NCI-H1694 treated with DMSO at 0.1 percent for 48 hours (cell line): ENCODE measurements at regions not wholly inside any gene's neighbourhood (a gene's known extent, or its start where the extent isn't known, plus 50 kb on each side); places are given as distances from the start of the nearest gene placed in this dataset.
A peak's percentile ranks its signal among the peaks of the same experiment; 100 is the strongest.
"Not testable (repeated sequence)": the region's sequence is repeated elsewhere in the genome, so short reads cannot be mapped to it uniquely, and the experiment has no call there.

Source experiments
- DNase-seq: peaks from one replicate; lab custom pipeline; 2025; lab: John Stamatoyannopoulos, UW

GRCh38 chr1:104028416-104029035 lies 278.8 kb downstream of the AMY1C start:
- DNase-seq, result no peak

- DNase-seq, result no peak
Measured at GRCh38 chr1:104029456-104029970, 279.8 kb downstream of the AMY1C start.

GRCh38 chr1:104056786-104057185 lies 307.1 kb downstream of the AMY1C start:
- DNase-seq, result no peak

- DNase-seq, result not testable (repeated sequence)
Measured at GRCh38 chr1:104057219-104057898, 307.7 kb downstream of the AMY1C start.

GRCh38 chr1:104061637-104062036 lies 311.9 kb downstream of the AMY1C start:
- DNase-seq, result not testable (repeated sequence)

- no peak for DNase-seq
Measured at GRCh38 chr1:104064399-104064798, 314.7 kb downstream of the AMY1C start.

GRCh38 chr1:104072915-104073371 lies 323.2 kb downstream of the AMY1C start:
- DNase-seq, result no peak

GRCh38 chr1:104073463-104073902 lies 323.8 kb downstream of the AMY1C start:
- DNase-seq, result no peak

- DNase-seq, result no peak
Measured at GRCh38 chr1:104082221-104082620, 332.5 kb downstream of the AMY1C start.

GRCh38 chr1:104084380-104084779 lies 334.7 kb downstream of the AMY1C start:
- no peak for DNase-seq

- DNase-seq, result no peak
Measured at GRCh38 chr1:104092698-104093097, 343.0 kb downstream of the AMY1C start.

GRCh38 chr1:104098837-104099236 lies 349.1 kb downstream of the AMY1C start:
- DNase-seq, result no peak

- DNase-seq, result no peak
Measured at GRCh38 chr1:104100115-104100514, 350.4 kb downstream of the AMY1C start.

- no peak for DNase-seq
Measured at GRCh38 chr1:104105465-104105864, 355.8 kb downstream of the AMY1C start.

GRCh38 chr1:104120525-104120924 lies 370.8 kb downstream of the AMY1C start:
- DNase-seq, result no peak

- no peak for DNase-seq
Measured at GRCh38 chr1:104121271-104121670, 371.6 kb downstream of the AMY1C start.

- no peak for DNase-seq
Measured at GRCh38 chr1:104125266-104125665, 375.6 kb downstream of the AMY1C start.

GRCh38 chr1:104125970-104126369 lies 376.3 kb downstream of the AMY1C start:
- DNase-seq, result no peak

- DNase-seq, result peak; percentile 7
Measured at GRCh38 chr1:104132382-104132973, 382.8 kb downstream of the AMY1C start.

- DNase-seq, result not testable (repeated sequence)
Measured at GRCh38 chr1:104135036-104135435, 385.3 kb downstream of the AMY1C start.

GRCh38 chr1:104136621-104137020 lies 386.9 kb downstream of the AMY1C start:
- DNase-seq, result no peak

- DNase-seq, result no peak
Measured at GRCh38 chr1:104156738-104157137, 407.0 kb downstream of the AMY1C start.

GRCh38 chr1:104163912-104164476 lies 414.3 kb downstream of the AMY1C start:
- DNase-seq, result no peak
